ENCODE measurements at regions not wholly inside any gene's neighbourhood (a gene's known extent, or its start where the extent isn't known, plus 50 kb on each side); places are given as distances from the start of the nearest gene placed in this dataset.

GRCh38 chr3:106157411-106157810, 288.6 kb upstream of the CBLB start:
- no peaks in the 10 kb centered on the region for H3K27me3 Mint-ChIP-seq (ENCODE audit: insufficient read depth, unreplicated experiment)
- no peak overlapping the region for H3K27ac Mint-ChIP-seq (ENCODE audit: low read depth, unreplicated experiment)
- no peaks in the 10 kb centered on the region for H3K4me1 Mint-ChIP-seq (ENCODE audit: insufficient read depth, unreplicated experiment)
- no TSS peak for BruUV-seq (replicated peaks)
- no peak overlapping the region for H3K4me3 Mint-ChIP-seq (ENCODE audit: unreplicated experiment)
- H3K9me3 Mint-ChIP-seq (ENCODE audit: unreplicated experiment), result no peaks in the 10 kb centered on the region
- CTCF ChIA-PET, result no interaction called here
- no peak for TF ChIP-seq CTCF (IDR thresholded peaks at IDR 0.05; ENCODE audit: unreplicated experiment)
- H3K36me3 Mint-ChIP-seq (ENCODE audit: insufficient read depth, unreplicated experiment), result no peaks in the 10 kb centered on the region
- DNase-seq (ENCODE audit: unreplicated experiment), result no peak
- POLR2A ChIA-PET, result interaction anchor here (0.7 kb wide), 1 partner anchor 11 kb away, joined by 3 read pairs; no protein-coding TSS in a partner anchor
- intact Hi-C loops (cut with micrococcal nuclease), result no loop called here

GRCh38 chr3:106160396-106160795, 291.6 kb upstream of the CBLB start:
- intact Hi-C loops (cut with micrococcal nuclease), result no loop called here
- Mint-ChIP-seq H3K36me3 (ENCODE audit: insufficient read depth, unreplicated experiment) (no peaks in the 10 kb centered on the region), H3K27ac (ENCODE audit: low read depth, unreplicated experiment) (no peak overlapping the region), H3K9me3 (ENCODE audit: unreplicated experiment) (no peaks in the 10 kb centered on the region), H3K4me3 (ENCODE audit: unreplicated experiment) (no peak overlapping the region), H3K27me3 (ENCODE audit: insufficient read depth, unreplicated experiment) (no peaks in the 10 kb centered on the region), H3K4me1 (ENCODE audit: insufficient read depth, unreplicated experiment) (no peaks in the 10 kb centered on the region)
- ChIA-PET CTCF (interaction anchor here (0.9 kb wide), 1 partner anchor 8 kb away, joined by 5 read pairs; no protein-coding TSS in a partner anchor), POLR2A (interaction anchor here (0.7 to 0.8 kb wide), 3 partner anchors 12 to 27 kb away, joined by 3 read pairs; no protein-coding TSS in a partner anchor)
- no peak for DNase-seq (ENCODE audit: unreplicated experiment)
- no peak for TF ChIP-seq CTCF (IDR thresholded peaks at IDR 0.05; ENCODE audit: unreplicated experiment)
- BruUV-seq (replicated peaks), result no TSS peak

GRCh38 chr3:106161246-106161645, 292.4 kb upstream of the CBLB start:
- ChIA-PET CTCF (interaction anchor here (0.9 kb wide), 1 partner anchor 9 kb away, joined by 5 read pairs; no protein-coding TSS in a partner anchor), POLR2A (interaction anchor here (0.8 kb wide), 1 partner anchor 13 kb away, joined by 3 read pairs; no protein-coding TSS in a partner anchor)
- intact Hi-C loops (cut with micrococcal nuclease), result no loop called here
- no peak for TF ChIP-seq CTCF (IDR thresholded peaks at IDR 0.05; ENCODE audit: unreplicated experiment)
- H3K9me3 Mint-ChIP-seq (ENCODE audit: unreplicated experiment), result no peaks in the 10 kb centered on the region
- no peaks in the 10 kb centered on the region for H3K27me3 Mint-ChIP-seq (ENCODE audit: insufficient read depth, unreplicated experiment)
- no peak overlapping the region for H3K4me3 Mint-ChIP-seq (ENCODE audit: unreplicated experiment)
- DNase-seq (ENCODE audit: unreplicated experiment), result no peak
- H3K27ac Mint-ChIP-seq (ENCODE audit: low read depth, unreplicated experiment), result no peak overlapping the region
- BruUV-seq (replicated peaks), result no TSS peak
- H3K4me1 Mint-ChIP-seq (ENCODE audit: insufficient read depth, unreplicated experiment), result no peaks in the 10 kb centered on the region
- H3K36me3 Mint-ChIP-seq (ENCODE audit: insufficient read depth, unreplicated experiment), result no peaks in the 10 kb centered on the region

GRCh38 chr3:106167728-106168127, 298.9 kb upstream of the CBLB start:
- BruUV-seq (replicated peaks), result no TSS peak
- intact Hi-C loops (cut with micrococcal nuclease), result no loop called here
- ChIA-PET CTCF (no interaction called here), POLR2A (interaction anchor here (0.6 to 1.2 kb wide), 3 partner anchors 10 to 127 kb away, joined by 3 read pairs; no protein-coding TSS in a partner anchor)
- Mint-ChIP-seq H3K9me3 (ENCODE audit: unreplicated experiment) (no peaks in the 10 kb centered on the region), H3K36me3 (ENCODE audit: insufficient read depth, unreplicated experiment) (no peaks in the 10 kb centered on the region), H3K4me1 (ENCODE audit: insufficient read depth, unreplicated experiment) (no peaks in the 10 kb centered on the region), H3K27ac (ENCODE audit: low read depth, unreplicated experiment) (no peak overlapping the region), H3K4me3 (ENCODE audit: unreplicated experiment) (no peak overlapping the region), H3K27me3 (ENCODE audit: insufficient read depth, unreplicated experiment) (no peaks in the 10 kb centered on the region)
- no peak for TF ChIP-seq CTCF (IDR thresholded peaks at IDR 0.05; ENCODE audit: unreplicated experiment)
- DNase-seq (ENCODE audit: unreplicated experiment), result no peak
